HuH-7 (cell line): ENCODE measurements at regions not wholly inside any gene's neighbourhood (a gene's known extent, or its start where the extent isn't known, plus 50 kb on each side); places are given as distances from the start of the nearest gene placed in this dataset.

Experiments
- DNase-seq: peaks from one replicate; pipeline ENCODE4 v3.0.0; 2011; ENCODE audit warnings: low spot score

DNA sequence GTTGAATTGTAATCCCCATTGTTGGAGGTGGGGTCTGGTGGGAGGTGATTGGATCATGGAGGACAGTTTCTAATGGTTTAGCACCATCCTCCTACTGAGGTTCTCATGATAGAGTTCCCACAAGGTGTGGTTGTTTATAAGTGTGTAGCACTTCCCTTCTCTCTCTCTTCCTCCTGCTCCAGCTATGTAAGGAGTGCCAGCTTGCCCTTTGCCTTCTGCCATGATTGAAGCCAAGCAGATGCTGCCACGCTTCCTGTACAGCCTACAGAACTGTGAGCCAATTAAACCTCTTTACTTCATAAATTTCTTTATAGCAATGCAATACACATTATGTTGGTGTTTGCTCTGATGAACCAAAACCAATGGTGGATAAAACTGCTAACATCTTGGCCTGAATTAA is 238.2 kb downstream of the EFNB2 start:
- DNase-seq = no peak

GRCh38 chr13:106296723-106297122 is 238.7 kb downstream of the EFNB2 start:
- no peak for DNase-seq

GRCh38 chr13:106295971-106296370 is 239.5 kb downstream of the EFNB2 start:
- DNase-seq = no peak

DNA sequence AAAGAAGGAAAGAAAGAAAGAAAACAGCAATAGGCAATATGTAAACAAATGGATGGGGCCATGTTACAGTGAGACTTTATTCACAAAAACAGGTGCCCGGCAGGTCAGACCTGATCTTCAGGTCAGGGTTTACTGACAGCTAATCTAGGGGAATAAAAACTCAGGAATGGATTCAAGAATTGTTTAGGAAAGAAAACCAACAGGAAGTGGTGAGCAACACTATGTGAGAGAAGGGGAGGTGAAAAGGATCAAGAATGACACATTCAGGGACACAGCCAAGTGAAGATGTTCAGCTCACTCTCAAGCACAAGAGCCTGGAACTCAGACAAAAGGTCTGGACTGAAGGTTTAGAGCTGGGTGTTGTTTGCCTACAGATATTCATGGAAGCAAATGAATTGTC is 244.5 kb downstream of the EFNB2 start:
- no peak for DNase-seq

DNA sequence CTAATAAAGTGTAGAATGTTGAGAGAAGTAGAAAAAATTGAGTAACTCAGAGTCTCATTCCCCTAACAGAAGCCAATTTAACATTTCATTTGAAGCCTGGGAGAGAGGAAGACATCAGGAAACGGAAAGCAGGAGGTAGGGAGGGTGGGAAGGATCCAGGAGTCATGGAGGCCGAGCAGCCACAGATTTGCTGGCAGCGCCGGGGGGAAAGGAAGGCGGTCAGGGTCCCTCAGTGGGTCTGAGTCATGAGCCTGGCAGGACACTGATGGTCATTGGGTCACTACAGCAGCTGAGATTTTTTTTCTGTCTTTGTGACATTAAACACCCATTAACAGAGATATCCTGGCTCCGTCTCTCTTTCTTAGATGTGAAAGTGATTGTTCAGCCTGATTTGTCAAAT is 248.1 kb downstream of the EFNB2 start:
- no peak for DNase-seq

DNA sequence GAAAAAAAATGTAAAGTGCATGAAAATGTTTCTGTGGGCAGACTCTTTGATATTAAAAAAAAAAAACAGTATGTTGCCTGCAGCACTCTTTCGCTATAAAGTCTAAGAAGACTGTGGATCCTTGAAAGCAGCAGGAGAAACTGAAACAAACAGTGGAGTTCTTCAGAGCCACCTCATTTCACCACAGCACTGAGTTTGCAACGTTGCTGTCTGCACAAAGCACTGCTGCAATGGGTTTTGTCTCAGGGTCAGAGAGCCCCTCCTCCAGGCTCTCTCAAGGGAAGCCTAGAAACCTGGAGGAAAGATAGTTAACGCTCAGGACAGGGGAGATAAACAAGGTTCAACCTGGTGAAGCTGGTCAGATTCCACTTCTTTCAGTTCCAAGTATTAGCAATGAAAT is 248.7 kb downstream of the EFNB2 start:
- DNase-seq = no peak

DNA sequence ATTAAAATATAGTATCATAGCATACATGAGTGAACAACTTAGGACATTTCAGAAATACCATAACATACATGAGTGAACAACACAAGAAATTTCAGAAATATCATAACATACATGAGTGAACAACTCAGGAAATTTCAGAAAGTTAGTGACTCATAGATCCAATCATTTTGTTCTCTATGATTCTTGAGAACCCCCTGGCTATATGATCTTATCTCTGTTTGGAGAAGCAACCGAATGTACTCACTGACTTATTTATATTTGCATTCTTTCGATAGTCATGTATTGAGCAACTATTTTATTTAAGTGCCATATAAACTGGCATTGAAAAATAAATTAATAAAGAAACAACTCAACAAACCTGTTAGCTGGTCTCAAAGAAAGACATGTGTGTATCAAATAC is 251.1 kb downstream of the EFNB2 start:
- no peak for DNase-seq

DNA sequence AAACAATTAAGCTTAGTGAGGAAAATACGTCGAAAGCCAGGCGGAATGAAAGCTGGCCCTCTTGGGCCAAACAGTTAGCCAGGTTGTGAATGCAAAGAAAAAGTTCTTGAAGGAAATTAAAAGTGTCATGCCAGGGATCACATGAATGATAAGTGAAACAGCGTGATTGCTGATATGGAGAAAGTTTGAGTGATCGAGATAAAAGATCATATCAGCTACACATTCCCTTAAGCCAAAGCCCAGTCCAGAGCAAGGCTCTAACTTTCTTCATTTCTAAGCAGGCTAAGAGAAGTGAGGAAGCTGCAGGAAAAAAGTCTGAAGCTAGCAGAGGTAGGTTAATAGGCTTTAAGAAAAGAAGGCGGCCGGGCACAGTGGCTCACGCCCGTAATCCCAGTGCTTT is 254.0 kb downstream of the EFNB2 start:
- no peak for DNase-seq

DNA sequence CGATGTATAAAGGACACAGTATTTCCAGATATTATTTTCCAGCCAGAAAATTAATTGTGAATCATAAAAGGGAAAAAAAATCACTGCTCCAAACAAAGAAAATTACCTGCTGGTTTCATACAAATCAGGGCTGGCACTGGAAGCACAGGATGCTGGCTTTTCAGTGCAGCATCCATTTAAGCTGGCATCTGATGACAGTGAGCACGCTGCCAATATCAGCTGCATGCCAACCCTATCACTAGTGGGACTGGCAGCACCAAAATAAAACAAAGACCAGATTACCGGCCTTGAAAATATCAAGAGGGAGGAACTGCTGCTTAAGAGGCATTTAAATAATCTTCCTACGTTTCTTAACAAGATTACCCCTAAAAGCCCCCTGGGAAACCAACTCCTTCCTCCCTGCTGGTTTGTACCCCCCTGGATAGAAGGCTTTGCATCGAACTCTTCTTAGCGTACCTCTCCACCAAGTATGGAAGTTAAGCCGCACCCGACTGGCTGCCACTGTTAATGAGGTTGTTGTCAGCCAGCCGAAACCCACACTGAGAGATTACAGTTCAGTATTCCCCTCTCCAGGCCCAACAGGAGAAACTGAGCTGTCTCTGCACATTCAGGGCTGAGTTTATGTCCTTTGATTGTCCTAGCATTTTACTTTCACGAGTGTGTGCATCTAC is 257.8 kb downstream of the EFNB2 start:
- DNase-seq = no peak

DNA sequence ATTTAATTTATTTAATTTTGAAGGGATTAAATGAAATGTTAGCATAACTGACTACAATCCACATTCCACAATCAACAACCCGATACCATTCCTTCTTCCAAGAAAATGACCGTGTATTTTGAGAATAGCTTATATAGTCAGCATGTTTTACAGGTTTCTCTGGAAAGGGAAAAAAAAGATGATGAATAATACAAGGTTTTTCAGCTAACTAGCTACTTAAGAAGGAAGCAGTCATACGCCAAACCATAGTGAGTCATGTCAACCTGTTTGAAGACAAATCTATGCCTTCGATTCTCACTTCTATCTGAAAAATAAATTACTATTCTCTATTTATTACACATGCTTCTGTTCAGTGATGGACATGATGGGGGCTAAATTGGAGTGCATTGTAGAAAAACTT is 258.6 kb downstream of the EFNB2 start:
- DNase-seq = no peak

- no peak for DNase-seq
Measured at GRCh38 chr13:106275446-106276032, 259.9 kb downstream of the EFNB2 start.

DNA sequence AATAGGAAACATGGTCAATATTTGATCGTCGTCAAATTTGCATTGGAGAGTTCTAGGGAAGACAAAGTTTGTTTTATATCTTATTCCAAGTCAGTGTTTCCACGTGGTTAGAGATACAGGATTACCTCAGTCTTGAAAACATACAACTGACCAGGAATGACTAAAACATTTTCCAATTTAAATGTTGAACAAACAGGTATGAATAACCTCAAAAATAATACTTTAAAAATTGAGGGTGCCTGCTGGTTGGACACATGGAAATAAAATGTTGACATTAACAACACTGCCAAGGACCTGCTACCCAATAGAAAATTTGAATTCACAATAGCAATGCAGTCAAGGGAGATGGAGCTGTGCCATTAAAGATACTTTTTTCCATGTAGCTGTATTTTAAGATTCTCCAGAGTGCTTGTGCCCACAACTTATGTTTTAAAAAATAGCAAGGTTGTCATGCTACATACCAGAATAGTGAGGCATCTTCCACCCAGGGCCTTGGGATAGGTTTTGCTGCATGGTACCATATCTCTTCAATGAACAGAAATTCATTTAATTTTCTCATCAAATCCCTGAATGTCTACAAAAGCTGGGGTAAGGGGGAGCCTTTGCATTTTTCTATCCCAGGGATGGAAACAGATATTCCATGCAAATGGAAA is 260.8 kb downstream of the EFNB2 start:
- no peak for DNase-seq

DNA sequence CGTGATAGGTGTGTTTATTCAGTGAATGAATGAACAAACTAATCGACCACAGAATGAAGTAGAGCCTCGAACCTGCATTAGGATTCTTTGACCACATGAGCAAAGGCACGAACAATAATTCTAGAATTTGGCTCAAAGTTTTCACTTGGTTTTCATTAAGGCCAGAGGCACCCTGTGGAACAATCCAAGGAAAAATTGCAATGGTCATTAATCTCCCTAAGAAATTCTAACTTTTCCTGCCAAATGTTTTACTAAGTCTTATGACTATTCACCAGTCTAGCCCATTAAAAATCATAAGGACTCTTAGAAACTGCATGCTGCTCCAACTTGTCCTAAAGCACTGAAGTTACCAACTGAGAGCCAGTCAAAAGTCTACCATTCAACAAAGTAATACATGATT is 271.7 kb downstream of the EFNB2 start:
- DNase-seq = no peak

DNA sequence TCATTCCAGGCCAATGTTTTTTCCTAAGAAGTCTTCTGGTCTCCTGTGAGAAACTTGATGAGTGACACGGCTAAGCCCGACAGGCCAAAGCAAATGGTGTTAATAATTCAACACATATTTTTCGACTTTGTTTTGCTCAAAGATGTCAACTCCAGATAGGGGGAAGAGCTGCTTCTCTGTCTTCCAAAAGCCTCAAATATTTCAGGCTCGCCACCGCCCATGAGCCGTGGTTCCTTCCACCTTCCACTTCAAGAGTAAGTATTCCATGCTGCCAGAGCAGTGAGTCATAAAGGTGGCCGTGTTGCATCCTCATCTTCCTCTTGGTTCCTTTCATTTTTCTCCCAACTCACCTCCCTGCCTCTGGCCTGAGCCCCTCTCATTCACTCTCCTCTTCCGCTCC is 272.6 kb downstream of the EFNB2 start:
- no peak for DNase-seq

GRCh38 chr13:106261450-106261849 is 274.0 kb downstream of the EFNB2 start:
- DNase-seq = no peak

- no peak for DNase-seq
Measured at GRCh38 chr13:106260352-106260751, 275.1 kb downstream of the EFNB2 start.

GRCh38 chr13:106259928-106260327 is 275.5 kb downstream of the EFNB2 start:
- DNase-seq = no peak

DNA sequence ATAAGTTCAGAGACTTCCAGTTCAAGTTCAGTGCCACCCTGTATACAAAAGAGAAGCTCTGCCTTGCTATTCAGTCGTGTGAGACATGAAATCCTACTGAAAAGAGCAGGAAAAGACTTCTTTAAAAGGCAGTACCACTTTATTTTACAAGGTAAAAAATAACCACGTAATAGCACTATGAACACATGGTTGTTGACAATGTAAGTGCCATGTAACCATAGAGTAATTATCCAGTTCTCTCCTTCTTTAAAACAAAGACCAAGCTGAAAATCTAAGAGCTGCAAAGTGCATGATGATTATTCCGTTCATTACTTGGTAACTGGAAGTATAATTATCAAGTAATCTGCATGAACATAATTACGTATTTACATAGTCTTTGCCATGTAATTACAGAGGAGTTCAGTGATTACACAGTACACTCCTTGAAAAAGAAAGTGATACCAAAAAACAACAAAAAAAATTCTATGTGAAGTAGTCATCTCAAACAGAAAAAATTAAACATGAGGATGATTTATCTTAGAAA is 288.7 kb downstream of the EFNB2 start:
- no peak for DNase-seq

DNA sequence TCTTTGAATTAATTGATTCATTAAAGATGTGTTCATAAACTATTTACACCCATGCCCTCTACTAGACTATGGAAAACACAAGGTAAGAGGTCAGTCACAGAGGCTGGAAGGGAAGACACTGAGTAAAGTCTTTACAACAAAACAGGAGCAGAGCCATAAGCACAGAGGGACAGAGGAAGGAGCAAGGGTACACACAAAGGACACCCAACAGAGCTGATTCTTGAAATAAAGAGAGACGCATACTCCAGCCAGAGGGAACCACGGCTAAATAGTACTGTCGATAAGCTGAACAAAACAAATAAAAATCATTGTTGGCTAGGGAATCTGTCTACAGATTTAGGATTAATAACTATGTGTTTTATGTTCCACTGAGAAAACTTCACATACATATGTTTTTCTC is 289.2 kb downstream of the EFNB2 start:
- DNase-seq = no peak

GRCh38 chr13:106243011-106243565 is 292.4 kb downstream of the EFNB2 start:
- DNase-seq = no peak

DNA sequence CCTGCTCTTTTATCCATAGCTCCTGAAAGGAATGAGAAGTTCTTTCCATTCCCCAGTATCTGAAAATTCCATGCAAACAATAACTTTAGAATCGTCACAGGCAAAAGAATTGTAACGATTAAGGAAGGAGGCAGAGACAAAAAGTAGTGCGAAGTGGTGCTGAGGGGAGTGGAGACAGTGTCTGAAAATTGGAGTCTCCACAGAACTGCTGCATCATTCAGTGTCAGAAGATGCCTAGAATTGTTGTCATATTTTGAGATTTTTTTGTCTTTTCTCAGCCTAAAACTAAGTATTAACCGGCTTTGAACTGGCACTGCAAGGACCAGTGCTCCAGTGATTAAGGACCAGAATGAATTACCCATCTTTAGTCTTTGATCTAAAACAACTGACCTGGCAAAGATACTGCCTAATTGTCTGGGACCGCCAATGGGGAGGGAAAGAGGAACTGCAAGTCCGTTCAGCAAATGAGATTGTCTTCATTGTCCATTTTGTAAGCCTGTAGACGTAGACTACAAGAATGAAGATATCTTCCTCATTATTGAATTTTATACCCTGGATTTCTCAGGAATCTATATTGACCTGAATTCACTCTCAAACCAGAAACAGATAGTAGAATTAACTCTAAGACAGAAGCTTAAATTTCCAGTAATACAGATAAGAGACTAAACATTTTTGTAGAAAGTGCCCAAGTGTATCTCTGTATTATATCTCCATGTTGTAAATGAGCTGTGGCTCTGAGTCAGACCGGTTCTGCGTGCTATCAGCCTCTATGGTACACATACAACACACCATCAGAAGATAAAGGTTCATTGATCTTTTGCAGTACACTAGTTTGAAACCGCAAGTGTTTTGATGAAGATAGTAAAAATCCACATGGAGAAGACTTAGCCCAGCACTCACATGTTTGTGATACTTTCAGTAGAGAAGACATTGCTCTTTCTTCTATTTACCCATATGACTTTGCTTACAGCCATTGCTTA is 293.2 kb downstream of the EFNB2 start:
- no peak for DNase-seq

GRCh38 chr13:106238690-106239089 is 296.8 kb downstream of the EFNB2 start:
- no peak for DNase-seq
